Smooth muscle cell (in vitro differentiated cells): ENCODE measurements at regions not wholly inside any gene's neighbourhood (a gene's known extent, or its start where the extent isn't known, plus 50 kb on each side); places are given as distances from the start of the nearest gene placed in this dataset.

Experiments used
- DNase-seq: peaks from one replicate; lab custom pipeline; 2025; ENCODE audit not compliant: unreplicated experiment; lab: John Stamatoyannopoulos, UW
- H2AFZ ChIP-seq: fragments of 200-600 bp; sonication (generic); 2 replicates; pipeline ENCODE4 v1.6.0; 2016; ENCODE audit warnings: antibody characterized with exemption, low read depth, mild to moderate bottlenecking
- H3F3A ChIP-seq: fragments of 200-600 bp; sonication (generic); 2 replicates; pipeline ENCODE4 v1.6.0; 2017; ENCODE audit warnings: antibody characterized with exemption, low read depth
- H3K27ac ChIP-seq: fragments of 200-600 bp; sonication (generic); 2 replicates; pipeline ENCODE4 v1.5.1; 2016; ENCODE audit warnings: low read depth, mild to moderate bottlenecking
- H3K27me3 ChIP-seq: fragments of 200-600 bp; sonication (generic); 2 replicates; pipeline ENCODE4 v1.6.1; 2016; ENCODE audit warnings: low read depth, mild to moderate bottlenecking
- H3K36me3 ChIP-seq: fragments of 200-600 bp; sonication (generic); 2 replicates; pipeline ENCODE4 v1.5.1; 2016; ENCODE audit warnings: low read depth
- H3K4me1 ChIP-seq: fragments of 200-600 bp; sonication (generic); 2 replicates; pipeline ENCODE4 v1.5.1; 2016; ENCODE audit warnings: low read depth
- H3K4me2 ChIP-seq: fragments of 200-600 bp; sonication (generic); 2 replicates; pipeline ENCODE4 v1.6.0; 2016; ENCODE audit warnings: mild to moderate bottlenecking
- H3K4me3 ChIP-seq: fragments of 200-600 bp; sonication (generic); 2 replicates; pipeline ENCODE4 v1.5.1; 2016; ENCODE audit warnings: mild to moderate bottlenecking
- H3K79me2 ChIP-seq: fragments of 200-600 bp; sonication (generic); 2 replicates; pipeline ENCODE4 v1.6.0; 2016; ENCODE audit warnings: low read depth, mild to moderate bottlenecking
- H3K9ac ChIP-seq: fragments of 200-600 bp; sonication (generic); 2 replicates; pipeline ENCODE4 v1.6.0; 2016; ENCODE audit warnings: low read depth
- H3K9me3 ChIP-seq: fragments of 200-600 bp; sonication (generic); replicated peaks from 2 replicates; pipeline ENCODE4 v1.5.1; 2016; ENCODE audit warnings: low read depth
- H4K20me1 ChIP-seq: fragments of 200-600 bp; sonication (generic); 2 replicates; pipeline ENCODE4 v1.6.0; 2016; ENCODE audit warnings: low read depth
- CTCF ChIP-seq: fragments of 200-600 bp; sonication (generic); IDR thresholded peaks from 2 replicates; pipeline ENCODE4 v1.5.1; 2017; ENCODE audit warnings: borderline replicate concordance, mild to moderate bottlenecking, antibody characterized with exemption; ENCODE audit not compliant: insufficient read depth, poor library complexity, severe bottlenecking
- WGBS: methylation state at CpG from one replicate; pipeline ENCODE4 v1.1.7; 2016; ENCODE audit warnings: low lambda C conversion rate; 5-methylcytosine and 5-hydroxymethylcytosine counted together

GRCh38 chr5:42923710-42924109, 112.0 kb upstream of the SELENOP start:
- no peak overlapping the region for H2AFZ ChIP-seq
- H3K4me3 ChIP-seq: no peak overlapping the region
- TF ChIP-seq CTCF: no peak
- no peaks in the 10 kb centered on the region for H3K4me1 ChIP-seq
- H3F3A ChIP-seq: no peaks in the 10 kb centered on the region
- H3K4me2 ChIP-seq: no peak overlapping the region
- no peak overlapping the region for H3K27ac ChIP-seq
- H4K20me1 ChIP-seq: no peaks in the 10 kb centered on the region
- no peak overlapping the region for H3K9ac ChIP-seq
- H3K79me2 ChIP-seq: no peaks in the 10 kb centered on the region
- H3K9me3 ChIP-seq: no peaks in the 10 kb centered on the region
- DNase-seq: no peak
- no peaks in the 10 kb centered on the region for H3K36me3 ChIP-seq
- 93% methylated on average over 14 of the region's 14 CpGs for WGBS
- H3K27me3 ChIP-seq: no peaks in the 10 kb centered on the region

- Histone ChIP-seq H3K4me2 (no peak overlapping the region), H3K9ac (no peak overlapping the region), H3K9me3 (no peaks in the 10 kb centered on the region), H3F3A (no peaks in the 10 kb centered on the region), H3K27me3 (no peaks in the 10 kb centered on the region), H3K79me2 (no peaks in the 10 kb centered on the region), H3K27ac (no peak overlapping the region), H3K36me3 (no peaks in the 10 kb centered on the region), H3K4me3 (no peak overlapping the region), H2AFZ (no peak overlapping the region), H4K20me1 (no peaks in the 10 kb centered on the region), H3K4me1 (no peaks in the 10 kb centered on the region)
- WGBS: 37% methylated on average over 3 of the region's 3 CpGs
- no peak for TF ChIP-seq CTCF
- DNase-seq: no peak
Observed at GRCh38 chr5:42919600-42919999, 107.9 kb upstream of the SELENOP start.

- Histone ChIP-seq H3K9me3 (no peaks in the 10 kb centered on the region), H3K36me3 (no peaks in the 10 kb centered on the region), H4K20me1 (no peaks in the 10 kb centered on the region), H3F3A (no peaks in the 10 kb centered on the region), H3K9ac (no peak overlapping the region), H3K4me1 (no peaks in the 10 kb centered on the region), H3K79me2 (no peaks in the 10 kb centered on the region), H2AFZ (no peak overlapping the region), H3K27me3 (no peaks in the 10 kb centered on the region), H3K4me2 (no peak overlapping the region), H3K4me3 (no peak overlapping the region), H3K27ac (no peak overlapping the region)
- TF ChIP-seq CTCF: no peak
- 90% methylated on average over 23 of the region's 23 CpGs for WGBS
- no peak for DNase-seq
Observed at GRCh38 chr5:42915306-42915866, 103.7 kb upstream of the SELENOP start.

GRCh38 chr5:42912184-42912798, 100.6 kb upstream of the SELENOP start:
- Histone ChIP-seq H3K4me3 (no peak overlapping the region), H3F3A (no peaks in the 10 kb centered on the region), H2AFZ (no peak overlapping the region), H3K27me3 (peaks cover 13% of the 10 kb centered on the region), H3K79me2 (no peaks in the 10 kb centered on the region), H3K9ac (no peak overlapping the region), H4K20me1 (no peaks in the 10 kb centered on the region), H3K36me3 (no peaks in the 10 kb centered on the region), H3K27ac (no peak overlapping the region), H3K4me2 (no peak overlapping the region), H3K9me3 (no peaks in the 10 kb centered on the region), H3K4me1 (no peaks in the 10 kb centered on the region)
- WGBS: 78% methylated on average over 8 of the region's 8 CpGs
- TF ChIP-seq CTCF: peak; percentile 59
- no peak for DNase-seq
